OCI-LY7 (cell line): ENCODE measurements at regions not wholly inside any gene's neighbourhood (a gene's known extent, or its start where the extent isn't known, plus 50 kb on each side); places are given as distances from the start of the nearest gene placed in this dataset.

Source experiments
- BruUV-seq: library from RNA; stranded (reverse); fragments of 400-500 nt; replicated peaks from 2 replicates; lab custom pipeline; 2021; lab: Mats Ljungman, UMichigan
- CTCF ChIA-PET: fragments of 300-600 bp; sonication (Branson Sonifier 250); formaldehyde crosslinking; loops from one replicate; lab custom pipeline; 2022; ENCODE audit warnings: antibody characterized with exemption; ENCODE audit not compliant: unreplicated experiment; lab: Charles Lee
- POLR2A ChIA-PET: fragments of 300-600 bp; sonication (Branson Sonifier 250); formaldehyde crosslinking; loops from one replicate; lab custom pipeline; 2022; ENCODE audit warnings: antibody characterized with exemption; lab: Charles Lee
- DNase-seq: peaks from one replicate; pipeline ENCODE4 v3.0.0-alpha.2; 2015; ENCODE audit warnings: low spot score
- H2AFZ ChIP-seq: fragments of 200-600 bp; sonication (generic), shearing (Covaris generic); 2 replicates; pipeline ENCODE4 v1.6.1; 2014; ENCODE audit warnings: mild to moderate bottlenecking, antibody characterized with exemption, low read length, moderate library complexity
- H3K27ac ChIP-seq: fragments of 200-600 bp; sonication (generic); 2 replicates; pipeline ENCODE4 v1.5.1; 2014; ENCODE audit warnings: mixed run types, low read depth, mild to moderate bottlenecking, moderate library complexity, low read length, inconsistent platforms; ENCODE audit not compliant: poor library complexity, severe bottlenecking
- H3K36me3 ChIP-seq: fragments of 200-600 bp; sonication (generic); 2 replicates; pipeline ENCODE4 v1.6.1; 2014; ENCODE audit warnings: mild to moderate bottlenecking, antibody characterized with exemption, low read length, moderate library complexity, mixed read lengths; ENCODE audit not compliant: insufficient read depth
- H3K4me1 ChIP-seq: fragments of 200-600 bp; sonication (generic); 2 replicates; pipeline ENCODE4 v1.5.1; 2014; ENCODE audit warnings: mild to moderate bottlenecking, low read length; ENCODE audit not compliant: insufficient read depth, poor library complexity, severe bottlenecking
- H3K4me2 ChIP-seq: fragments of 200-600 bp; sonication (generic); 2 replicates; pipeline ENCODE4 v1.6.1; 2014; ENCODE audit warnings: mild to moderate bottlenecking, low read length
- H3K4me3 ChIP-seq: fragments of 200-600 bp; sonication (generic); 2 replicates; pipeline ENCODE4 v1.5.1; 2014; ENCODE audit warnings: mild to moderate bottlenecking, low read depth, low read length; ENCODE audit not compliant: poor library complexity, severe bottlenecking
- H3K79me2 ChIP-seq: fragments of 200-600 bp; sonication (generic); 2 replicates; pipeline ENCODE4 v1.6.1; 2016; ENCODE audit warnings: low read depth, mild to moderate bottlenecking, low read length, moderate library complexity, mixed read lengths; ENCODE audit not compliant: insufficient read depth
- H3K9me2 ChIP-seq: fragments of 200-600 bp; sonication (generic); 2 replicates; pipeline ENCODE4 v1.6.1; 2016; ENCODE audit warnings: mild to moderate bottlenecking, low read length, mixed read lengths; ENCODE audit not compliant: insufficient read depth
- H3K9me3 ChIP-seq: fragments of 200-600 bp; sonication (generic); 2 replicates; pipeline ENCODE4 v1.6.1; 2014; ENCODE audit warnings: mild to moderate bottlenecking, mixed run types, low read length, mixed read lengths
- H4K20me1 ChIP-seq: fragments of 200-600 bp; sonication (generic); 2 replicates; pipeline ENCODE4 v1.6.1; 2014; ENCODE audit warnings: mild to moderate bottlenecking, antibody characterized with exemption, low read length, moderate library complexity, mixed read lengths; ENCODE audit not compliant: insufficient read depth
- EZH2phosphoT487 ChIP-seq: fragments of 200-600 bp; sonication (generic); IDR thresholded peaks from 2 replicates; pipeline ENCODE4 v1.6.1; 2018; ENCODE audit warnings: low read depth, borderline replicate concordance, mild to moderate bottlenecking, mixed run types, antibody characterized with exemption, low read length, moderate library complexity, mixed read lengths
- intact Hi-C: fragments of 100-400 bp; cut with micrococcal nuclease; formaldehyde crosslinking; loops from one replicate; pipeline ENCODE4 v1.10.0; 2022; ENCODE audit not compliant: unreplicated experiment
- TF ChIP-seq, protein P1 (sequence below): fragments of 200-600 bp; sonication (generic); conservative IDR thresholded peaks from 2 replicates; pipeline ENCODE4 v1.5.1; 2014; ENCODE audit warnings: mild to moderate bottlenecking, antibody characterized with exemption, low read length, moderate library complexity, mixed read lengths

DNA sequence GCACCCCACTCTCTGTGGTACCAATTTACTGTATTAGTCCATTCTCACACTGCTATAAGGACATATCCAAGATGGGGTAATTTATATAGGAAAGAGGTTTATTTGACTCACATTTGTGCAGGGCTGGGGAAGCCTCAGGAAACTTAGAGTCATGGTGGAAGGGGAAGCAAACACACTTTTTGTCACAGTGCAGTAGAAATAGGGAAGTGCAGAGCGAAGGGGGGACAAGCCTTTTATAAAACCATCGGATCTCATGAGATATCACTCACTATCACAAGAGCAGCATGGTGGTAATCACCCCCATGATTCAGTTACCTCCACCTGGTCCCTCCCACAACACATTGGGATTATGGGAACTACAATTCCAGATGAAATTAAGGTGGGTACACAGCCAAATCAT is 766.9 kb upstream of the PCDH10 start:
- Histone ChIP-seq H4K20me1 (no peaks in the 10 kb centered on the region), H3K4me2 (no peak overlapping the region), H3K9me2 (no peaks in the 10 kb centered on the region), H3K4me3 (no peak overlapping the region), H3K9me3 (no peaks in the 10 kb centered on the region; the same call in 1 of the 2 replicates), H3K79me2 (no peaks in the 10 kb centered on the region), H2AFZ (no peak overlapping the region), H3K27ac (no peak overlapping the region), H3K4me1 (no peaks in the 10 kb centered on the region), H3K36me3 (no peaks in the 10 kb centered on the region)
- intact Hi-C loops: no loop called here
- no TSS peak for BruUV-seq
- CTCF ChIA-PET: no interaction called here
- POLR2A ChIA-PET: no interaction called here
- DNase-seq: no peak
- TF ChIP-seq, protein P1, sequence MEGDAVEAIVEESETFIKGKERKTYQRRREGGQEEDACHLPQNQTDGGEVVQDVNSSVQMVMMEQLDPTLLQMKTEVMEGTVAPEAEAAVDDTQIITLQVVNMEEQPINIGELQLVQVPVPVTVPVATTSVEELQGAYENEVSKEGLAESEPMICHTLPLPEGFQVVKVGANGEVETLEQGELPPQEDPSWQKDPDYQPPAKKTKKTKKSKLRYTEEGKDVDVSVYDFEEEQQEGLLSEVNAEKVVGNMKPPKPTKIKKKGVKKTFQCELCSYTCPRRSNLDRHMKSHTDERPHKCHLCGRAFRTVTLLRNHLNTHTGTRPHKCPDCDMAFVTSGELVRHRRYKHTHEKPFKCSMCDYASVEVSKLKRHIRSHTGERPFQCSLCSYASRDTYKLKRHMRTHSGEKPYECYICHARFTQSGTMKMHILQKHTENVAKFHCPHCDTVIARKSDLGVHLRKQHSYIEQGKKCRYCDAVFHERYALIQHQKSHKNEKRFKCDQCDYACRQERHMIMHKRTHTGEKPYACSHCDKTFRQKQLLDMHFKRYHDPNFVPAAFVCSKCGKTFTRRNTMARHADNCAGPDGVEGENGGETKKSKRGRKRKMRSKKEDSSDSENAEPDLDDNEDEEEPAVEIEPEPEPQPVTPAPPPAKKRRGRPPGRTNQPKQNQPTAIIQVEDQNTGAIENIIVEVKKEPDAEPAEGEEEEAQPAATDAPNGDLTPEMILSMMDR: no peak
- no peak for TF ChIP-seq EZH2phosphoT487

DNA sequence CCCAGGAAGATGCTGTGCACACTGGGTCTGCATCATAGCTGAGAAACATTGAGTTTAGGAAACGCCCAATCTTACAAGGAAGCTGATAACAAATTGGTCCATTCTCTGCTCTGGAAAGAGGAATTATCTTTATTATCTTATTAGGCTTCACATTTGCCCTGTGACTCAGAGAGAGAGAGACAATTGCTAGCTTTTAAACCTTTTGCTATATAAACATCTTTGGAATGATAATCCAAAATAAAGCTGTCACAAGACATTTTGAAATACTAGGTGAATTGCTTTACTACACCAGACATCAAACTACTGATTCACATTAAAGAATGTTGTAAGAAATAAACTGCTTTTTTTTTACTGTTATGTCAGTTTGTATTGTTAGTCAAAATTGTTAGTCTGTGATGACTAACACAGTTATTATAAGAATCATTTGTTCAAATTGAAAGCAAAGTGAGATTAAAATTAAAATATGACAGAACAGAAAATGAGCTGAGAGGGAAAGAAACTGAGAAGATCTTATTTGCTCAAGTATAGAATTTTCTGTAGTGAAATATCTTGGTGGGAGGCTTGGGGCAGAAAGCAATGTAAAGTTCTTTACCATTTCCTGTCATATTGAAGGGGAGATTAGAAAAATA is 765.4 kb upstream of the PCDH10 start:
- intact Hi-C loops: no loop called here
- POLR2A ChIA-PET: interaction anchor here (0.9 to 1.5 kb wide), 2 partner anchors 13 to 30 kb away, joined by 3 to 7 read pairs; no protein-coding TSS in a partner anchor
- no peaks in the 10 kb centered on the region; the same call in 1 of the 2 replicates for H3K36me3 ChIP-seq
- no peak for TF ChIP-seq EZH2phosphoT487
- TF ChIP-seq, protein P1: no peak
- peak overlapping the region; percentile 14; the same call in 1 of the 2 replicates for H2AFZ ChIP-seq
- H3K4me1 ChIP-seq: no peaks in the 10 kb centered on the region
- H3K9me3 ChIP-seq: no peaks in the 10 kb centered on the region; the same call in 1 of the 2 replicates
- no TSS peak for BruUV-seq
- no peaks in the 10 kb centered on the region for H3K9me2 ChIP-seq
- CTCF ChIA-PET: no interaction called here
- H3K79me2 ChIP-seq: no peaks in the 10 kb centered on the region
- H3K4me3 ChIP-seq: no peak overlapping the region
- H4K20me1 ChIP-seq: no peaks in the 10 kb centered on the region
- no peak for DNase-seq
- H3K4me2 ChIP-seq: no peak overlapping the region
- H3K27ac ChIP-seq: no peak overlapping the region

DNA sequence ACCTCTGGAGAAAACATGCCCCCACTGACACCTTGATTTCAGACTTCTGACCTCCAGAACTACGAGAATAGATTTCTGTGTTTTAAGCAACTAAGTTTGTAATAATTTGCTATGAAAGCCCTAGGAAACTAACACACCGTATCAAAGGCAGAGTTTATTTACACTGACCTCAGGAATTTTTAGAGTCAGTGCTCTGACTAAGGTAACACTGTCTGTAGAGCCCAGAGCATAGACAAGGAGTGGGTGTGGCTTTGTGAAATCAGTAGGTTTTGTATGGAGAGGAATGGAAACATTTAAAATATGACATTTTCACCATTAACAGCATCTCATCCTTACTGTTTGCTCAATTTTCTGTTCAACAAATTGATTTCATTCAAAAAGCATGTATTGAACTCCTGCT is 764.4 kb upstream of the PCDH10 start:
- no peak for DNase-seq
- Histone ChIP-seq H4K20me1 (no peaks in the 10 kb centered on the region), H3K36me3 (no peaks in the 10 kb centered on the region; the same call in 1 of the 2 replicates), H2AFZ (peak overlapping the region; percentile 14; the same call in 1 of the 2 replicates), H3K4me1 (no peaks in the 10 kb centered on the region), H3K27ac (no peak overlapping the region), H3K9me2 (no peaks in the 10 kb centered on the region), H3K9me3 (no peaks in the 10 kb centered on the region; the same call in 1 of the 2 replicates), H3K4me2 (no peak overlapping the region), H3K4me3 (no peak overlapping the region), H3K79me2 (no peaks in the 10 kb centered on the region)
- no peak for TF ChIP-seq EZH2phosphoT487
- TF ChIP-seq, protein P1: no peak
- intact Hi-C loops: no loop called here
- ChIA-PET CTCF (no interaction called here), POLR2A (interaction anchor here (0.6 to 1.5 kb wide), 5 partner anchors 12 to 47 kb away, joined by 3 to 7 read pairs (median 3); no protein-coding TSS in a partner anchor)
- BruUV-seq: no TSS peak
